Mesenchymal stem cell (in vitro differentiated cells and primary cell): ENCODE measurements at regions not wholly inside any gene's neighbourhood (a gene's known extent, or its start where the extent isn't known, plus 50 kb on each side); places are given as distances from the start of the nearest gene placed in this dataset.

Source experiments
- DNase-seq: peaks from one replicate; pipeline ENCODE4 v3.0.0-alpha.2; 2013
- H2AFZ ChIP-seq: one replicate; pipeline ENCODE4 v1.6.1; 2013; ENCODE audit warnings: low read depth, mild to moderate bottlenecking, control low read depth, inconsistent platforms, low read length, moderate library complexity
- H2AK5ac ChIP-seq: 2 replicates; pipeline ENCODE4 v1.6.1; 2013; ENCODE audit warnings: low read length, moderate library complexity, mild to moderate bottlenecking, inconsistent platforms; ENCODE audit not compliant: severe bottlenecking
- H2BK120ac ChIP-seq: one replicate; pipeline ENCODE4 v1.6.1; 2013; ENCODE audit warnings: low read depth, mild to moderate bottlenecking, inconsistent platforms, low read length, moderate library complexity
- H2BK12ac ChIP-seq, 2 experiments: one replicate each; pipeline ENCODE4 v1.6.1; 2013; ENCODE audit warnings: inconsistent platforms in 2 of 2, low read length in 2 of 2, mild to moderate bottlenecking in 2 of 2, moderate library complexity in 2 of 2, control low read depth in 1 of 2
- H2BK15ac ChIP-seq: one replicate; pipeline ENCODE4 v1.6.1; 2013; ENCODE audit warnings: mild to moderate bottlenecking, low read depth, inconsistent platforms; ENCODE audit not compliant: poor library complexity, severe bottlenecking
- H2BK5ac ChIP-seq: 2 replicates; pipeline ENCODE4 v1.6.1; 2013; ENCODE audit warnings: low read depth, mild to moderate bottlenecking, low read length, control low read depth, inconsistent platforms; ENCODE audit not compliant: poor library complexity, severe bottlenecking
- H3K14ac ChIP-seq, 2 experiments: one replicate each; pipeline ENCODE4 v1.6.1; 2013; ENCODE audit warnings: inconsistent platforms in 2 of 2, low read length in 2 of 2, control low read depth in 1 of 2, mild to moderate bottlenecking in 1 of 2, moderate library complexity in 1 of 2
- H3K18ac ChIP-seq, 2 experiments: one replicate each; pipeline ENCODE4 v1.6.1; 2013; ENCODE audit warnings: inconsistent platforms in 2 of 2, low read length in 2 of 2, control low read depth in 1 of 2, low read depth in 1 of 2, mild to moderate bottlenecking in 1 of 2
- H3K23ac ChIP-seq, 2 experiments: one replicate each; pipeline ENCODE4 v1.6.1; 2013; ENCODE audit warnings: inconsistent platforms in 2 of 2, low read length in 2 of 2, mild to moderate bottlenecking in 2 of 2, moderate library complexity in 2 of 2, control low read depth in 1 of 2
- H3K27ac ChIP-seq: 2 replicates; pipeline ENCODE4 v1.5.1; 2013; ENCODE audit warnings: mild to moderate bottlenecking, moderate library complexity, low read length, control low read depth, inconsistent platforms; ENCODE audit not compliant: poor library complexity, severe bottlenecking
- H3K27me3 ChIP-seq, 2 experiments: 2 replicates each; pipeline versions ENCODE4 v1.6.1 to v1.7.0; 2013; ENCODE audit warnings: low read length in 2 of 2, mild to moderate bottlenecking in 2 of 2, moderate library complexity in 2 of 2, control low read depth in 1 of 2, inconsistent platforms in 1 of 2; ENCODE audit not compliant: control insufficient read depth in 1 of 2, insufficient read depth in 1 of 2
- H3K36me3 ChIP-seq, 2 experiments: 2 replicates each; pipeline versions ENCODE4 v1.6.1 to v1.7.0; 2013; ENCODE audit warnings: low read length in 2 of 2, control low read depth in 1 of 2, inconsistent platforms in 1 of 2, low read depth in 1 of 2, mild to moderate bottlenecking in 1 of 2; ENCODE audit not compliant: insufficient read depth in 2 of 2, control insufficient read depth in 1 of 2
- H3K4ac ChIP-seq, 2 experiments: one replicate each; pipeline ENCODE4 v1.6.1; 2013; ENCODE audit warnings: inconsistent platforms in 2 of 2, low read length in 2 of 2, mild to moderate bottlenecking in 2 of 2, moderate library complexity in 2 of 2, control low read depth in 1 of 2, low read depth in 1 of 2
- H3K4me1 ChIP-seq: 2 replicates; pipeline ENCODE4 v1.6.1; 2013; ENCODE audit warnings: low read depth, low read length, control low read depth; ENCODE audit not compliant: control insufficient read depth, insufficient read depth
- H3K4me2 ChIP-seq: 2 replicates; pipeline ENCODE4 v1.6.1; 2013; ENCODE audit warnings: low read length, mild to moderate bottlenecking, inconsistent platforms; ENCODE audit not compliant: poor library complexity, severe bottlenecking
- H3K4me3 ChIP-seq, 2 experiments: 2 replicates each; pipeline versions ENCODE4 v1.5.1 to v1.7.0; 2013; ENCODE audit warnings: low read length in 2 of 2, mild to moderate bottlenecking in 2 of 2, control low read depth in 1 of 2, low read depth in 1 of 2; ENCODE audit not compliant: insufficient read depth in 1 of 2
- H3K79me1 ChIP-seq: replicated peaks from 2 replicates; pipeline ENCODE4 v1.6.1; 2013; ENCODE audit warnings: mild to moderate bottlenecking, control low read depth, low read length, inconsistent platforms; ENCODE audit not compliant: poor library complexity, severe bottlenecking
- H3K9ac ChIP-seq: 2 replicates; pipeline ENCODE4 v1.7.0; 2013; ENCODE audit warnings: mild to moderate bottlenecking, low read length, moderate library complexity
- H3K9me3 ChIP-seq: 2 replicates; pipeline ENCODE4 v1.7.0; 2013; ENCODE audit warnings: mild to moderate bottlenecking, low read length; ENCODE audit not compliant: control insufficient read depth
- H4K8ac ChIP-seq: one replicate; pipeline ENCODE4 v1.6.1; 2013; ENCODE audit warnings: inconsistent platforms, mild to moderate bottlenecking, low read length, moderate library complexity
- H4K91ac ChIP-seq: one replicate; pipeline ENCODE4 v1.6.1; 2013; ENCODE audit warnings: mild to moderate bottlenecking, low read length, inconsistent platforms
- WGBS: methylation state at CpG from one replicate; pipeline ENCODE4 v1.1.7; 2013; ENCODE audit warnings: mixed read lengths; 5-methylcytosine and 5-hydroxymethylcytosine counted together

GRCh38 chr3:104646196-104646595 lies 720.5 kb upstream of the ALCAM start:
- no peak overlapping the region for H3K23ac ChIP-seq
- H2BK120ac ChIP-seq, result no peak overlapping the region
- no peak overlapping the region for H3K4me2 ChIP-seq
- no peak overlapping the region for H4K8ac ChIP-seq
- DNase-seq, result no peak
- H3K27me3 ChIP-seq, result no peaks in the 10 kb centered on the region
- no peak overlapping the region for H2BK5ac ChIP-seq
- H3K9me3 ChIP-seq, result peaks cover 4% of the 10 kb centered on the region
- H2AK5ac ChIP-seq, result no peak overlapping the region
- no peaks in the 10 kb centered on the region for H3K36me3 ChIP-seq
- no peak overlapping the region for H3K27ac ChIP-seq
- no peak overlapping the region for H2BK15ac ChIP-seq
- no peak overlapping the region for H3K4me3 ChIP-seq
- H4K91ac ChIP-seq, result no peak overlapping the region
- H3K18ac ChIP-seq, result no peak overlapping the region
- no peaks in the 10 kb centered on the region for H3K79me1 ChIP-seq
- no peak overlapping the region for H2AFZ ChIP-seq
- no peaks in the 10 kb centered on the region for H3K4me1 ChIP-seq
- no peak overlapping the region for H3K9ac ChIP-seq
- H2BK12ac ChIP-seq, result no peak overlapping the region
- H3K14ac ChIP-seq, result no peak overlapping the region
- H3K4ac ChIP-seq, result no peak overlapping the region

- Histone ChIP-seq H3K23ac (no peak overlapping the region), H3K36me3 (no peaks in the 10 kb centered on the region), H2BK15ac (no peak overlapping the region), H2BK120ac (no peak overlapping the region), H3K9ac (no peak overlapping the region), H2BK5ac (no peak overlapping the region), H3K4me1 (no peaks in the 10 kb centered on the region), H2BK12ac (no peak overlapping the region), H3K14ac (no peak overlapping the region), H3K4ac (no peak overlapping the region), H3K9me3 (peaks cover 23% of the 10 kb centered on the region), H4K8ac (no peak overlapping the region), H3K79me1 (no peaks in the 10 kb centered on the region), H3K27me3 (no peaks in the 10 kb centered on the region), H4K91ac (no peak overlapping the region), H3K4me3 (no peak overlapping the region), H2AK5ac (no peak overlapping the region), H3K27ac (no peak overlapping the region), H2AFZ (no peak overlapping the region), H3K18ac (no peak overlapping the region), H3K4me2 (no peak overlapping the region)
- WGBS, result no CpG with 5 or more reads among the region's 1 CpG
- no peak for DNase-seq
Measured at GRCh38 chr3:104648823-104649222, 717.9 kb upstream of the ALCAM start.

GRCh38 chr3:104669083-104669482 lies 697.6 kb upstream of the ALCAM start:
- no peak overlapping the region for H3K9ac ChIP-seq
- no peaks in the 10 kb centered on the region for H3K36me3 ChIP-seq
- no peak overlapping the region for H2BK5ac ChIP-seq
- H3K18ac ChIP-seq, result no peak overlapping the region
- DNase-seq, result no peak
- no peak overlapping the region for H3K14ac ChIP-seq
- H2AFZ ChIP-seq, result no peak overlapping the region
- no peak overlapping the region for H3K4ac ChIP-seq
- no peaks in the 10 kb centered on the region for H3K9me3 ChIP-seq
- H2BK12ac ChIP-seq, result no peak overlapping the region
- H3K27me3 ChIP-seq, result no peaks in the 10 kb centered on the region
- no peak overlapping the region for H2BK15ac ChIP-seq
- no peaks in the 10 kb centered on the region for H3K79me1 ChIP-seq
- H3K23ac ChIP-seq, result no peak overlapping the region
- H2AK5ac ChIP-seq, result no peak overlapping the region
- H2BK120ac ChIP-seq, result no peak overlapping the region
- H4K8ac ChIP-seq, result no peak overlapping the region
- no peak overlapping the region for H4K91ac ChIP-seq
- no peak overlapping the region for H3K27ac ChIP-seq
- H3K4me1 ChIP-seq, result no peaks in the 10 kb centered on the region
- WGBS, result 100% methylated on average over 3 of the region's 5 CpGs
- H3K4me3 ChIP-seq, result no peak overlapping the region
- no peak overlapping the region for H3K4me2 ChIP-seq

- Histone ChIP-seq H2BK12ac (no peak overlapping the region), H2BK120ac (no peak overlapping the region), H3K4me2 (no peak overlapping the region), H4K8ac (no peak overlapping the region), H3K14ac (no peak overlapping the region), H2BK15ac (no peak overlapping the region), H2BK5ac (no peak overlapping the region), H4K91ac (no peak overlapping the region), H3K79me1 (no peaks in the 10 kb centered on the region), H2AFZ (peak overlapping the region; percentile 15), H2AK5ac (no peak overlapping the region), H3K23ac (no peak overlapping the region), H3K4me1 (no peaks in the 10 kb centered on the region), H3K27me3 (no peaks in the 10 kb centered on the region), H3K9me3 (peaks cover 4% of the 10 kb centered on the region), H3K4ac (no peak overlapping the region), H3K4me3 (no peak overlapping the region), H3K18ac (no peak overlapping the region), H3K9ac (no peak overlapping the region), H3K36me3 (no peaks in the 10 kb centered on the region), H3K27ac (no peak overlapping the region)
- WGBS, result 85% methylated on average over 5 of the region's 5 CpGs
- DNase-seq, result no peak
Measured at GRCh38 chr3:104672331-104672730, 694.4 kb upstream of the ALCAM start.
